HG02943 (cell line): ENCODE measurements at regions not wholly inside any gene's neighbourhood (a gene's known extent, or its start where the extent isn't known, plus 50 kb on each side); places are given as distances from the start of the nearest gene placed in this dataset.

Source experiments
- ATAC-seq: cut with Tn5 transposase; IDR thresholded peaks from one replicate; pipeline ENCODE4 v1.9.1; 2021; ENCODE audit warnings: mild to moderate bottlenecking, low read depth, moderate library complexity; ENCODE audit not compliant: unreplicated experiment

DNA sequence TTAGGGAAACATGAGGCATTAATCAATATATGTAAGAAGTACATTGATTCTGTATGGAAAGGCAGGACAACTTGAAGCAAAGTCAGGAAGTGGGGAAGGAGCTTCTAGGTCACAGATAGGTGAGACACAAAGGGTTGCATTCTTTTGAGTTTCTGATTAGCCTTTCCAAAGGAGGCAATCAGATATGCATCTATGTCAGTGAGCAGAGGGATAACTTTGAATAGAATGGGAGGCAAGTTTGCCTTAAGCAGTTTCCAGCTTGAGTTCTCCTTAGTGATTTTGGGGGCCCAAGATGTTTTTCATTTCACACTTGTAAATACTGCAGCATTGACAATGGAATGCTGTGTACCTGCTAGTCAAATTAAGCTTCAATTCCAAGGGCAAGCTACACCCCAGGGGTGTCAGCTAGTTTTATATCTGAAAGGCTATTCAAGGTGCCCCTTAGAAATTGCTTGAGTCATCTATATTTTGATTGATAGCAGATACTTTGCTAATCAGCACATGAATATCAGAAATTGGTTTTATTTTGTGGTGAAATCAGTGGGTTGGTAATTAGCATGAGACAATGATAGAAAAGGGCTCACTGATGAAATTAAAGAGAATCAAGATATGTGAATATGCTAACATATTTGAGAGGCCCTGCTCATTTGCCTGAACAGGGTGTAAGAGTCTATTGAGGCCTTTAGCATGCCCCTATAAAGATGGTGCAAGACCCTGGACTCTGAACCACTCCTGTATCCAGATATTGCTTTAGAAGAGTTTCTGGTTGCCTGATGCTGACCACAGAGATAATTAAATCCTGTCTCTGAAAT lies 131.5 kb downstream of the TMEM17 start:
- ATAC-seq: no peak

DNA sequence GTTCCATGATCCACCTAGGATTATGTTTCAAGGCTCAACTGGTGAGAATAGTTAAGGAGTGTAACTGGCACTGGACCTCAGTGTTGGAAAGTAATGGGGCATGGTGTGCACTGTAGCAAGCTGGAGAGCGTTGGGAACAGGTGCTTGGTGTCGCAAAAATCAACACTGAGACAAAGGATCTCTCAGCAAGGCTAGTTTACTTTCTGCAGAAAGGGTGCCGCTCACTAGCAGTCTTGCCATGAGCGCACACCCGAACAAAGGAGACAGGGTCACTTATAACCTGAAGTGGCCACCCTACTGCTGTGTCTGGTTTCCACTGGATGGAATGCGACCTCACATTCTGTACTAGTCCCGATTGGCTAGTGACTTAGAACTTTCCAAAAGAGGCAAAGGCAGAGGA lies 133.2 kb downstream of the TMEM17 start:
- ATAC-seq: no peak

DNA sequence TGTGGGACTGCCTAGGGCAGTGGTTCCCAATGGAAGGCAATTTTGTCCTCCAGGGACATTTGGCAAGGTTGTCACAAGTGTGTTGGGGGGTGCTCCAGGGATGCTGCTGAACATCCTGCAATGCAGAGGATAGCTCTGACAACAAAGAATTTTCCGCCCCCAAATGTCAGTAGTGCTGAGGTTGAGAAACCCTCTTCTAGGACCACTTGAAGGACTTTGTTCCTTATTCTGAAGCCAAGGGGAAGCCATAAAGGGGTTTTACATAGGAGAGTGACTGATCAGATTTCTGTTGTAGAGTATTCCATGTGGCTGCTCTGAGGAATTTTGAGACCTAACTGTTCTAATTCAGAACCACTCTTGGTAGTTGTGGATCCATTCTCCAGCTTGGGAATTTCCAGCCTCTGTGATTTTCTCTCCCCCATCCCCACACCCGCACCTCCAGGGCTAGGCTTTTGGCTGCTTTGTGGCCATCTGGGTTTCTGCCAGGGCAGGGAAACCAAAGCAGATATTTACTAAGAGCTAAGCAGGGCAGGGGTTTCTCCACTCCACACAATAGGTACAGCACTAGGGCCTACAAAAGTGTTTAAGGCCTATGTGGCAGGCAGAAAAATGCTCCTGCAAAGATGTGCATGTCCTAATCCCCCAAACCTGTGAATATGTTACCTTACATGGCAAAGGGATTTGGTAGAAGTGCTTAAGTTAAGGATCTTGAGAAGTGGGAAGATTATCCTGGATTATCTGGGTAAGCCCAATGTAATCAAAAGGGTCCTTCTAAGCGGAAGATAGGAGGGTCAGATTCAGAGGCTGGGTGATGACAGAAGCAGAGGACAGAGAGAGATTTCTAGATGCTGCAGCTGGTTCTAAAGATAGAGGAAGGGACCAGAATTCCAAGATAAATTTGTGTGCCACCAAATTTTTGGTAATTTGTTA lies 135.4 kb downstream of the TMEM17 start:
- ATAC-seq: no peak

DNA sequence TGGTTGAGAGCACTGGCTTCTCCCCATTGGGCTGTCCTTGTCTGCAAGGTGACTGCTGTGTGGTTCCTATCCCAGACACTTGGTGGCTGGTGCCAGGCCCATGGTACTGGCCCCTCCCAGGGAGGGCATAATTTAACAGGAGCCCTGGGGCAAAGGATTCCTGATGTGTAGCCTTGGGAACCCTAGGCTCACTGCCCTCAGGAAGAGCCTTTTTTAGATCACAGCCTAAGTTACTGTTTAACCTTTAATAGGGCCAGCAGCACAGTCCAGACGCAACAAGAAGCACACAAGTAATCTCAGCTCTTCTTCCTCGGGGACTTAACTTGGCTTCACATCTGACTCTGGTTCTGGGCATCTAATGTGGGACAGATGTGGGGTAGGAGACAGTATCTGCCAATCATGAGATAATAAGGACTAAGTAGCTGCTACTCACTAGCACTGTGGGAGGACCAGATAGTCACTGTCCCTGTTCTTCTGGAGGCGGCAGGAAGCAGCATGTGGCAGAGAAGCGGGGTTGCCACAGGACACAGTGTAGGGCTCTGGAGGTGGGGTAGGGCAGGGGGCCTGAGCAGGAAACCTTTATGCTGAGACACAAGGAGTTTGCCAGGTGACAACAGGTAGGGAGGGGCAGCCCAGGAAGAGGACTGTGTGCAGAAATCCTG lies 136.3 kb downstream of the TMEM17 start:
- no peak for ATAC-seq

DNA sequence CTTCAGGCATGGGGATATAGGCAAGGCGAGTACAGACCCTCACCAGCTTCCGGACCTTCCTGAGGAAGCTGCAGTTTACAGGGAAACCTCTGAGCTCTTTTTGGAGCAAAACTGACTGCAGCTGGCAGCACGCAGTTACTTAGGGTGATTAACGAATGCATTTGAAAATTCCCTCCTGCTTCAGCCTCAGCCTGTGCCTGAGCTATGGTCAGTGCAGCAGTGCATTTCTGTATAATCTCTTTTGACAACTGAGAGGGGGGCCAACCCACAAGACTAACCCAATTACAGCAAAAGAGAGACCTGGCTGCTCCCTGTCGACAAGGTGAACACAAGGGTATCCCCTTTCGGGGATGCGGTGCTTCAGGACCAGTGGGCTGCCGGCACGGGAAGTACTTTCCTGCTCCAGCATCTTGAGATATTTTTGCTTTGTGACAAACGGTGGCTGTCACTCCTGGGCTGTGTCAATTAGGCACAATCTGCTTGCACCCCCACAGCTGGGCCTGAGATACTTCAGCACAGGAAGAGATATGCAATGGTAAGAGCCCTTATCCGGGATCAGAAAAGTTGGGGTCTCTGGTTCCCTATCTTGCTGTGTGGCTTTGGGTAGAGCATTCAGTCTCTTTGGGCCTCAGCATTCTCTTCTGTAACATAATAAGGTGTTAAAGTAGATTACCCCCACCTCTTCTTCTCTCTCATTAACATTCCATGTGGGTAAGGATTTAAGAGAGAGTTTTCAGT lies 141.0 kb downstream of the TMEM17 start:
- ATAC-seq: no peak

DNA sequence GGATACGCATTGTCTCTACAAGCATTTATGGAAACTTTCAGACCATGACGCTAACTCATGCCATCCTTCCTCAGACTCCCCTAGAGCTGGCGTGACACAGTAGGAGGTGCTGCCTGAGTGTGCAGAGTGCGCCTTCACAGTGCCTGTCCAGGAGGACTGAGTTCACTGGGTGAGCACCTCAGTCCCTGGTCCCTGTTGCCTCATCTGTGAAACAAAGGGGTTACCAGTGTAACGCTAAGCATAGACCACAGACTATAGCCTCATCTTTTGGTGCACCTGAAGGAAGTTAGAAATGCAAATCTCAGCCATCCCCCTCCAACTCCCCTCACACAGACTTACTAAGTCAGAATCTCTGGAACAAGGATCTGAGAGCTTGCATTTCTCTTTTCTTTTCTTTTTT lies 142.8 kb downstream of the TMEM17 start:
- ATAC-seq: peak; percentile 80

DNA sequence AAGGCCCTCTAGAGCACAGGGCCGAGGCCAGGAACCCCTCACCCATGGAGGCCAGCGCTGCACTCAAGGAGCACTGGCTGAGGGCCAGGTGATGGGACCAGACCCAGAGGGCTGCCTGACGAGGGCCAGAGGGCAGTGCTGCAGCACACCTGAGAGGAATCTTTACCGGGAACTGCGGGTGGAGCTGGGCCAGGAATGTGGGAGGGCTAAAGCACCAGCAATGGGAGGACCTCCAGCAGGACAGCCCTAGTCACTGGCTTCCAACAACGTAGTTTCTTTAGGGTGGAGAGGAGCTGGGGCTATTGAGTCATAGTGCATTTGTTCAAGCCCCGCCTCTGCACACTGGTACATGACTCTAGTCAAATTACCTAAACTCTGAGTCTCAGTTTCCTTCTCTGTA lies 143.4 kb downstream of the TMEM17 start:
- no peak for ATAC-seq

DNA sequence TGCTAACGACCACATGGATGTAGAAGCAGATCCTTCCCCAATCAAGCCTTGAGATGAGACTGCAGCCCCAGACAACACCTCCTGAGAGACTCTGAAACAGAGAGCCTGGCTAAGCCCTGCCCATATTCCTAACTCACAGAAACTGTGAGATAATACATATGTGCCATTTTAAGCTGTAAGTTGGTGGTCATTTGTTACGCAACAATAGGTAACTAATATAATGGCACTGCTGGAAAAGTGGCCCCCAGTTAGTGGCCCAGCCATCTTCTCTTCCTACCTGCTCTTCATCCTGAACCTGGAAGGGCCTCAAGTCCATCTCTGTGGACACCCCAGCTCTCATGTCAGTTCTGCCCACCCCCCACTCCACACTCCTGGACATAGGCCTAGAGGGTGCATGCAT lies 144.0 kb downstream of the TMEM17 start:
- no peak for ATAC-seq

DNA sequence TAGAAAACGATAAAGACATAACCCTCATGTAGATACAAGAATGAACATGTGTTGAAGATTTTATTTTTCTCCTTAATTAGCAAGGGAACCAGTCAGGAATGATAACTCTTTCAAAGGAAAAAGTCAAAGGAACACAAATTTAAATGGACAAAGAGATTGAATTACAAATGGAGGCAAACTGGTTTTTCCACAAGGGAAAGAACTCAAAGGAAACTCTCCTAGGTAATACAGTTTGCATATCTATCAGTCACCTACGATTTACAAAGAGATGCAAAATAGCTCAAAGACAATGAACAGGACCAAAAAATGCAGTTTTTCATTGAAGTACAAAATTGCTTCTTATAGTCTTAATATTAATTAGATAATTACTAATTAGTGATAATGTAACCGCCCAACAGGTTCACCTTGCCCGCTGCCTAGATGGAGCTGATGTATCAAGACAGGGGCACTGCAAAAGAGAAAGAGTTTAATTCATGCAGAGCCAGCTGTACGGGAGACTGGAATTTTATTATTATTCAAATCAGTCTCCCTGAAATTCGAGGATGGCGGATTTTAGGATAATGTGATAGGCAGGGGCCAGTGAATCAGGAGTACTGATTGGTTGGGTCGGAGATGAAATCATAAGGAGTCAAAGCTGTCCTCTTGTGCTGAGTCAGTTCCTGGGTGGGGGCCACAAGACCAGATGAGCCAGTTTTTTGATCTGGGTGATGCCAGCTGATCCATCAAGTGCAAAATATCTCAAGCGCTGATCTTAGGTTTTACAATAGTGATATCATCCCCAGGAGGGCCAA lies 151.0 kb downstream of the TMEM17 start:
- no peak for ATAC-seq

DNA sequence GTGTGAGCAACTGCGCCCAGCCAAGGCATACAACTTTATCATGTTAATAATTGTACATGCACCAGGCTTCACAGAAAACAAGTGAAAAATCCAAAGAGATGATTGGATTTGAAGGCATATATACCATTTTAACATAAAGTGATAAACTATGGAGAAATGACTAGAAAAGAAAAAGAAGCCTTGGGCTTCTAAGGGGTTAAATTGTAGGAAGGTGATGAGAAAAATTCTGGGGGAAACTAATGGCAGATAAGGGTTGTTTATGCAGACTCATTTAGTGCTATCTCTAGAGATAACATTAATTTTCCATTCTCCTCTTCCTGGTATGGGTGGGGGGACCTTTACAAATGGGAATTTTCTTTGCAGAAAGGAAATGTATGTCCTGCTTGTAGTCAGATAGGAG lies 154.0 kb downstream of the TMEM17 start:
- no peak for ATAC-seq

DNA sequence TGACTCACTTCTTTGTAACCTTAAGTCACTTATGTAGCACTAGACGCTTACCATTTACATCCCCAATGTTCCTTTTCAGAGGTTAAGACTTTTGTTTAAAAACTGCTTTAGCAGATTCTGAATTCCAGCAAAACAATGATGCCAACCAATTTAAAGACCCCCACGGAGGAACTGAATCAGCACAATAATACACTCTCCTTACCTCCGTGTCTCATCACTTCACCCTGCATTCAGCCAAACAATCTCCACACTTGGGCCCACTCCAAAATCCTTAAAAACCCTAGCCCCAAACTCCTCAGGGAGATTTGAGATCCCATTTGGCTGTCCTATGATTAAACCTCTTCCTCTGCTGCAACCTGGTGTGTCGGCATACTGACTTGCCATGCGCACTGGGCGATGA lies 153.9 kb downstream of the B3GNT2 start:
- ATAC-seq: no peak

DNA sequence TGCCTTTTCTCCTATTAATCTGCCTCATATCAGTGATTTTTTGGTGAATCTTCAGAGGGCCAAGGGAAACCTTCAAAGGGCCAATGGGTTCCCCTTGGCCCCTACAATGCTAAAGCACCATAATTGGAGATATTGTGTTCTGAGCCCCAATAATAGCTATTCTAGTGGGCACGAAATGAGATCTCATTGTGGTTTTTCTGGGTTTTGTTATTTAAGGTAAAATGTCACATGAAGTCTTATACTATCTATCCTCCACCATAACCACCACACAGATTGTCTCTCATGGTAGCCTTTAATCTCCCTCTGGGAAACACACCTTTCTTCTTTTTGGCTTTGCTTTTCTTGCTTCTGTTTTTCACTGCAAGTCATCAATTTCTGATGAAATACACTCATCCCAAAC lies 152.8 kb downstream of the B3GNT2 start:
- no peak for ATAC-seq

DNA sequence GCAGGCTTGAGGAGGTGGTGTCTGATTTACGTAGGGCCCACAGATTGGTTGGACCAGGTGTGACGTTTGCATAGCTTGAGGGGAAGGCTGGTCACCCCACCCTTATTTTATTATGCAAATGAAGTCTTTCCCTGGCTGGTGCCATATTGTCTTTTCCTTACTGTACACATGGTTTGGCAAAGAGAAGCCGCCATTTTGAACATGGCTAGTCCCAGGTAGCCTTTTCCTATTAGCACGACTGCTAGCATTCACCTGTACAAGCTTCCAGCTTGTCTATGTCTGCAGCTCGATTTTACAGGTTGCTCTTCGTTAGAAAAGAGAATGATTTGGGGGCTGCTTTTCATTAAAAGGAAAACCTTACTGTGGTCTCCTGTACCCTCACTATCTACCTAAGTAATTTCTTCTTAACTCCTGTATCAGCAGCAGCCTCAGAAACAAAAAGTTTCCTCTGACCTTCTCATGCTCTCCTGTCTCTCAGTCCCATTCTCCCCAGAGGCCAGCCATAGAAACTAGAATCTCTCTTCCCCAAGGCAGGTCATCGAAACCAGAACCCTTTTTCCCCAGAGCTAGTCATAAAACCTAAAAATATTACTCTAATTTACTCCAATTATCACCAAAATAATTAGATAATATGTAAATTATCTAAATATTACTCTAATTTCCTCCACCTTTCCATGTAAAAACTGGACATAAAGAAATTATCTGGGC lies 151.8 kb downstream of the B3GNT2 start:
- no peak for ATAC-seq

DNA sequence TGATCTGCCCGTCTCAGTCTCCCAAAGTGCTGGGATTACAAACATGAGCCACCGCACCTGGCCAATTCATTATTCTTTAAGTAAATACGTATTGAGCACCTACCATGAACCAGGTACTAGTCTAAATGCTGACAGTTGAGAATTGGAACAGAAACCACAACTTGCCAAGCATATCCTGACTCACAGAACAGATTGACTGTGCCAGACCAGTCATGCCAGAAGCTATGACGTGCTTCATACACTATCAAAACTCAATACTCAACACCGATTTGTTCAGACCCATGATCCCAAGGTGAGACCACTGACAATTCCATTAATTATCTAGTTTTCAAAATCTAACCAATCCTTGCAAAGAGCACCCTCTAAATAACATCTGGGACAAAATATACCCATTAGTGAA lies 148.6 kb downstream of the B3GNT2 start:
- peak; percentile 74 for ATAC-seq

DNA sequence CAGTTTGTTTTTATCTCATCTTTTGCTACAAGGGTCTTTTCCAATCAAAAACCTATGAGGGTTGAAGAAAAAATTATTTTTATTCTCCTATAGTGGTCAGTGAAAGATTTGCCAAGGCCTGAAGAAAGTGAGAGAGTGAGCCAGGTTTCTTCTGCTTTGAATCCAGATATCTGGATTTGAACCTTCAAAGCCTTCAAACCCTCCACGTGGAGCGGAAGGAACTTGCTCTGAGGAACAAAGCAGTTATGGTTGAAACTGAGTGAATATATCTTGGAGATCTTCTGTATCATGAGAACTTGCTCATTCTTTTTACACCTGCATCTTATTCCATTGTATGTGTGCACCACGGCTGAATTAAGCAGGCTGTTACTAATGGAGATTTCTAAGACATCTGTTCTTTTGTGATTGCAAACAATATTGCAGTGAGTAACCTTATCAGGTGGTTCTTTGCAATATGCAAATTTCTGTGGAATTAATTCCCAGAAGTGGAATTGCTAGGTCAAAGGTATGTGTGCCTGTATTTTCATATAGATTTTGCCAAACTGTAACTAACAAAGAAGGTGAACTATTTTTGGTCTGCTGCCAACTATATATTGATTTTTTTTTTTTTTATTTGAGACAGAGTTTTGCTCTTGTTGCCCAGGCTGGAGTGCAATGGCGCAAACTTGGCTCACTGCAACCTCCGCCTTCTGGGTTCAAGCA lies 147.9 kb downstream of the B3GNT2 start:
- ATAC-seq: no peak

DNA sequence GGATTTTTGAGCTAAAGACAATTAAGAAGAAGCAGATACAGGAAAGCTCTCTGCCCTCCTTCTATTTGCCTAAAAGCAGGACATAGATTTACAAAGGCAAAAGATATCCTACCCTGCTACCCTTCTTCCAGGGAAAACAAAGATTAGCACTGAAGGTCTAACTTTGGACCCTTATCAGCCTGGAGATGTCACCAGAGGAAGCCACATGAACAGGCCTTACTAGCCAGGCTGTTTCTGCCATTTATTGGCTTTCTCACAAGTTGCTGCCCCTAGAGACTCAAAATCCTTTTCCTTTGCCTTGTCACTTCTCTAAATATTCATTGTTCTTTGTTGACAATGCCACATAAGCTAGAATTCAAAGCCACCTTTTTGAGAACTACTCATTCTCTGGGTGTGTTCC lies 147.3 kb downstream of the B3GNT2 start:
- no peak for ATAC-seq

DNA sequence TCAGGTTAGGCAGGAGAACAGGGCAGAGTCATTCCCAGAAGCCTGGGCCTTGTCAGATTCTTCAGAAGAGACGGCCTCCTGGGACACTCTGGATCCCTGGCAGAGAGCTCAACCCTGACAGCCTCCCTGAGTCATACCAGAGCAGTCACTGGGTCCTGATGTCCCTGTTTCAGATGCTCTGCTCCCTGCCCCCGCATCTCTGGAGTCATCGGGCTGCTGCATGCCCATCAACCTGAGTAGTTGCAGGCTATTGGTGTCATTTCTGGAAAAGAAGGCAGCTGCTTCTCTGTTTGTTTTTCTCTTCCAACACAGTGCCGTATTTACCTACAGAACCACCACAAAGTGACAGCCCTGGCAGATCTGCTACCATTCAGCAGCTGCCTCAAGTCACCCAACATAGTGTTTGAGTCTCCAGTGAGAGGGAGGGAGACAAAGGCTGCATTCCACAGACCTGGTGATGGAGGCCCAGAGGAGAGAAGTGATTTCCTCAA lies 145.1 kb downstream of the B3GNT2 start:
- no peak for ATAC-seq

DNA sequence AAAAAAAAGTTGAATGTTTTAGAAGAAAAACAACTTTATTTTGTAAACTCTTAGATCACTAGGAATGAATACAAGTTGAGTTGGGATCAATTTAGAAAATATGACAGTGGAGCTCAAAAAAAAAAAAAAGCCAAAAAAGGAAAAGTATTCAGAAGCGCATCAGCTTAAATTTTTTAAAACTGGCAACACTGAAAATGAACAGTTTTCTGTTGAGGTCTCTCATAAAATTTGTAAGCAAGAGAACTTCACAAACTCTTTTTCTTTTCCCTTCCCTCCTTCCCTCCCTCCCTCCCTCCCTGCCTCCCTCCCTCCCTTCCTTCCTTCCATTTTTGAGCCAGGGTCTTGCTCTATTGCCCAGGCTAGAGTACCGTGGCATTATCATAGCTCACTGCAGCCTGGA lies 143.9 kb downstream of the B3GNT2 start:
- no peak for ATAC-seq
